OCI-LY7 (cell line): ENCODE measurements at regions not wholly inside any gene's neighbourhood (a gene's known extent, or its start where the extent isn't known, plus 50 kb on each side); places are given as distances from the start of the nearest gene placed in this dataset.

ENCODE experiments used
- BruUV-seq: library from RNA; stranded (reverse); fragments of 400-500 nt; replicated peaks from 2 replicates; lab custom pipeline; 2021; lab: Mats Ljungman, UMichigan
- CTCF ChIA-PET: fragments of 300-600 bp; sonication (Branson Sonifier 250); formaldehyde crosslinking; loops from one replicate; lab custom pipeline; 2022; ENCODE audit warnings: antibody characterized with exemption; ENCODE audit not compliant: unreplicated experiment; lab: Charles Lee
- POLR2A ChIA-PET: fragments of 300-600 bp; sonication (Branson Sonifier 250); formaldehyde crosslinking; loops from one replicate; lab custom pipeline; 2022; ENCODE audit warnings: antibody characterized with exemption; lab: Charles Lee
- DNase-seq: peaks from one replicate; pipeline ENCODE4 v3.0.0-alpha.2; 2015; ENCODE audit warnings: low spot score
- H2AFZ ChIP-seq: fragments of 200-600 bp; sonication (generic), shearing (Covaris generic); 2 replicates; pipeline ENCODE4 v1.6.1; 2014; ENCODE audit warnings: mild to moderate bottlenecking, antibody characterized with exemption, low read length, moderate library complexity
- H3K27ac ChIP-seq: fragments of 200-600 bp; sonication (generic); 2 replicates; pipeline ENCODE4 v1.5.1; 2014; ENCODE audit warnings: mixed run types, low read depth, mild to moderate bottlenecking, moderate library complexity, low read length, inconsistent platforms; ENCODE audit not compliant: poor library complexity, severe bottlenecking
- H3K36me3 ChIP-seq: fragments of 200-600 bp; sonication (generic); 2 replicates; pipeline ENCODE4 v1.6.1; 2014; ENCODE audit warnings: mild to moderate bottlenecking, antibody characterized with exemption, low read length, moderate library complexity, mixed read lengths; ENCODE audit not compliant: insufficient read depth
- H3K4me1 ChIP-seq: fragments of 200-600 bp; sonication (generic); 2 replicates; pipeline ENCODE4 v1.5.1; 2014; ENCODE audit warnings: mild to moderate bottlenecking, low read length; ENCODE audit not compliant: insufficient read depth, poor library complexity, severe bottlenecking
- H3K4me2 ChIP-seq: fragments of 200-600 bp; sonication (generic); 2 replicates; pipeline ENCODE4 v1.6.1; 2014; ENCODE audit warnings: mild to moderate bottlenecking, low read length
- H3K4me3 ChIP-seq: fragments of 200-600 bp; sonication (generic); 2 replicates; pipeline ENCODE4 v1.5.1; 2014; ENCODE audit warnings: mild to moderate bottlenecking, low read depth, low read length; ENCODE audit not compliant: poor library complexity, severe bottlenecking
- H3K79me2 ChIP-seq: fragments of 200-600 bp; sonication (generic); 2 replicates; pipeline ENCODE4 v1.6.1; 2016; ENCODE audit warnings: low read depth, mild to moderate bottlenecking, low read length, moderate library complexity, mixed read lengths; ENCODE audit not compliant: insufficient read depth
- H3K9me2 ChIP-seq: fragments of 200-600 bp; sonication (generic); 2 replicates; pipeline ENCODE4 v1.6.1; 2016; ENCODE audit warnings: mild to moderate bottlenecking, low read length, mixed read lengths; ENCODE audit not compliant: insufficient read depth
- H3K9me3 ChIP-seq: fragments of 200-600 bp; sonication (generic); 2 replicates; pipeline ENCODE4 v1.6.1; 2014; ENCODE audit warnings: mild to moderate bottlenecking, mixed run types, low read length, mixed read lengths
- H4K20me1 ChIP-seq: fragments of 200-600 bp; sonication (generic); 2 replicates; pipeline ENCODE4 v1.6.1; 2014; ENCODE audit warnings: mild to moderate bottlenecking, antibody characterized with exemption, low read length, moderate library complexity, mixed read lengths; ENCODE audit not compliant: insufficient read depth
- EZH2phosphoT487 ChIP-seq: fragments of 200-600 bp; sonication (generic); IDR thresholded peaks from 2 replicates; pipeline ENCODE4 v1.6.1; 2018; ENCODE audit warnings: low read depth, borderline replicate concordance, mild to moderate bottlenecking, mixed run types, antibody characterized with exemption, low read length, moderate library complexity, mixed read lengths
- intact Hi-C: fragments of 100-400 bp; cut with micrococcal nuclease; formaldehyde crosslinking; loops from one replicate; pipeline ENCODE4 v1.10.0; 2022; ENCODE audit not compliant: unreplicated experiment
- TF ChIP-seq, protein P1 (sequence below): fragments of 200-600 bp; sonication (generic); conservative IDR thresholded peaks from 2 replicates; pipeline ENCODE4 v1.5.1; 2014; ENCODE audit warnings: mild to moderate bottlenecking, antibody characterized with exemption, low read length, moderate library complexity, mixed read lengths

DNA sequence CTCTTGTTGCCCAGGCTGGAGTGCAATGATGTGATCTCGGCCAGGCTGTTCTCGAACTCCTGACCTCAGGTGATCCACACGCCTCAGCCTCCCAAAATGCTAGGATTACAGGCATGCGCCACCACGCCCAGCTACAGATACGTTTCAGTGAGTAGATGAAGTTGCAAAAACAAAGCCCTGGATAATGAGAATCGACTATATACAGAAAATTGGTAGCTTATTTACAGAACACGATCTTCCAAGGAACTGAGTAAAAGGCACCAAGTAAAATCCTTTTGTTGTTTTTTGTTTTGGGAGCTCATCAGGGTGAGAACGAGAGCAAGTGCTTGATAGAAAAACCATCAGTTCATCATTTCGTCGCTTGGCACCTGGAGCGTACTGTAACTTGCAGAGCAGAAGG is 62.8 kb downstream of the MYCN start:
- Histone ChIP-seq H3K79me2 (no peaks in the 10 kb centered on the region), H4K20me1 (no peaks in the 10 kb centered on the region), H3K4me2 (no peak overlapping the region), H3K4me3 (no peak overlapping the region), H2AFZ (no peak overlapping the region), H3K4me1 (no peaks in the 10 kb centered on the region), H3K9me2 (no peaks in the 10 kb centered on the region), H3K36me3 (no peaks in the 10 kb centered on the region), H3K9me3 (no peaks in the 10 kb centered on the region), H3K27ac (no peak overlapping the region)
- BruUV-seq = no TSS peak
- DNase-seq = no peak
- intact Hi-C loops = no loop called here
- ChIA-PET CTCF (no interaction called here), POLR2A (no interaction called here)
- TF ChIP-seq, protein P1, sequence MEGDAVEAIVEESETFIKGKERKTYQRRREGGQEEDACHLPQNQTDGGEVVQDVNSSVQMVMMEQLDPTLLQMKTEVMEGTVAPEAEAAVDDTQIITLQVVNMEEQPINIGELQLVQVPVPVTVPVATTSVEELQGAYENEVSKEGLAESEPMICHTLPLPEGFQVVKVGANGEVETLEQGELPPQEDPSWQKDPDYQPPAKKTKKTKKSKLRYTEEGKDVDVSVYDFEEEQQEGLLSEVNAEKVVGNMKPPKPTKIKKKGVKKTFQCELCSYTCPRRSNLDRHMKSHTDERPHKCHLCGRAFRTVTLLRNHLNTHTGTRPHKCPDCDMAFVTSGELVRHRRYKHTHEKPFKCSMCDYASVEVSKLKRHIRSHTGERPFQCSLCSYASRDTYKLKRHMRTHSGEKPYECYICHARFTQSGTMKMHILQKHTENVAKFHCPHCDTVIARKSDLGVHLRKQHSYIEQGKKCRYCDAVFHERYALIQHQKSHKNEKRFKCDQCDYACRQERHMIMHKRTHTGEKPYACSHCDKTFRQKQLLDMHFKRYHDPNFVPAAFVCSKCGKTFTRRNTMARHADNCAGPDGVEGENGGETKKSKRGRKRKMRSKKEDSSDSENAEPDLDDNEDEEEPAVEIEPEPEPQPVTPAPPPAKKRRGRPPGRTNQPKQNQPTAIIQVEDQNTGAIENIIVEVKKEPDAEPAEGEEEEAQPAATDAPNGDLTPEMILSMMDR = no peak
- no peak for TF ChIP-seq EZH2phosphoT487

DNA sequence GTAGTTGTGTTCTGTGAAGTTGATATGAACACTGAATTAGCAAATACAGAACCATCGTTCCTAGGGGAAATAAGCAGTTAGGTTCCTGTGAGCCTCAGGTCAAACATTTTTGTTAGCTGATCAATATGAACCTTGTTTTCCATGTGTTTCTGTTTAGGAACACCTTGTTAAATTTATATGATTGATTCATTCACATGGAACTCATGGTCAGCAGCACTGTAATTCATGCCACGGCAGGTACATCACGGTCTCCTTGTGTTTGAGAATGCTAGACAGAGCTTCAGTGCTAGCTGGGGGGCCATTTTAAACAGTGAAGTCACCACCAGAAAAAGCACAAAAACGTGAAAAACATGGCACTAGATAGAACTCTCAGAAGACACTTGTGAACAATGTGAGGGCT is 62.2 kb downstream of the MYCN start:
- no peaks in the 10 kb centered on the region for H4K20me1 ChIP-seq
- no peak overlapping the region for H2AFZ ChIP-seq
- H3K4me1 ChIP-seq = no peaks in the 10 kb centered on the region
- CTCF ChIA-PET = no interaction called here
- no peak for TF ChIP-seq EZH2phosphoT487
- TF ChIP-seq, protein P1 = no peak
- H3K4me3 ChIP-seq = no peak overlapping the region
- H3K4me2 ChIP-seq = no peak overlapping the region
- H3K36me3 ChIP-seq = no peaks in the 10 kb centered on the region
- no peaks in the 10 kb centered on the region for H3K79me2 ChIP-seq
- no TSS peak for BruUV-seq
- H3K9me2 ChIP-seq = no peaks in the 10 kb centered on the region
- intact Hi-C loops = no loop called here
- DNase-seq = no peak
- no peaks in the 10 kb centered on the region for H3K9me3 ChIP-seq
- H3K27ac ChIP-seq = no peak overlapping the region
- POLR2A ChIA-PET = interaction anchor here (0.6 kb wide), 1 partner anchor 970 kb away, joined by 3 read pairs; no protein-coding TSS in a partner anchor

DNA sequence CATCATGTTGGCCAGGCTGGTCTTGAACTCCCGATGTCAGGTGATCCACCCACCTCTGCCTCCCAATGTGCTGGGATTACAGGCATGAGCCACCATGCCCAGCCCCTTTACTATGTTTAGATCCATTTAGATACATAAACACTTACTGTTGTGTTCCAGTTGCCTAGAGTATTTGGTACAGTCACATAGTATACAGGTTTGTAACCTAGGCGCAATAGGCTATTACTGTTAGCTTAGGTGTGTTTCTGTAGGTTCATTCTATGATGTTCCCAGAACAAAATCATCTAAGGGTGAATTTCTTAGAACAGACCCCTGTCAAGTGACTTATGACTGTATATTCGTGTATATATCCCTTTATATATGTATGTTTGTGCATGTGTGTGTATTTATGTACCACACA is 61.8 kb downstream of the MYCN start:
- no peaks in the 10 kb centered on the region for H4K20me1 ChIP-seq
- H3K9me2 ChIP-seq = no peaks in the 10 kb centered on the region
- no peak for DNase-seq
- H3K36me3 ChIP-seq = no peaks in the 10 kb centered on the region
- H3K27ac ChIP-seq = no peak overlapping the region
- H3K4me1 ChIP-seq = no peaks in the 10 kb centered on the region
- no peaks in the 10 kb centered on the region for H3K79me2 ChIP-seq
- H2AFZ ChIP-seq = no peak overlapping the region
- no peak overlapping the region for H3K4me2 ChIP-seq
- POLR2A ChIA-PET = interaction anchor here (0.6 kb wide), 1 partner anchor 970 kb away, joined by 3 read pairs; no protein-coding TSS in a partner anchor
- TF ChIP-seq, protein P1 = no peak
- TF ChIP-seq EZH2phosphoT487 = no peak
- intact Hi-C loops = no loop called here
- H3K4me3 ChIP-seq = no peak overlapping the region
- no peaks in the 10 kb centered on the region for H3K9me3 ChIP-seq
- CTCF ChIA-PET = no interaction called here
- BruUV-seq = no TSS peak
